ENCODE measurements at regions not wholly inside any gene's neighbourhood (a gene's known extent, or its start where the extent isn't known, plus 50 kb on each side); places are given as distances from the start of the nearest gene placed in this dataset.
A peak's percentile ranks its signal among the peaks of the same experiment; 100 is the strongest.

DNA sequence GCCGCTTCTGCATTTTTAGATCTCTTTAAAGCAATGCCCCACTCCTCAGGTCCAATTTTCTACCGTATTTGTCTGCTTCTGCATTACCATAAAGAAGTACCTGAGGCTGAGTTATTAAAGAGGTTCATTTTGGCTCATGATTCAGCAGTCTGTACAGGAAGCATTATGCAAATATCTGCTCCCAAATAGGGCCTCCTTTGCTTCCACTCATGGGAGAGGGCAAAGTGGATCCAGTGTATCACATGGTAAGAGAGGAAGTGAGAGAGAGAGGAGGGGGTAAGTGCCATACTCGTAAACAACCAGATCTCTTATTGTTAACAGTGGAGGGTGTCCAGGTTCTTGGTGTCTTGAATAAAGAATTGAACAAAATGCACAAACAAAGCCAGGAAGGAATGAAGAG is 316.1 kb upstream of the SEL1L start:
- DNase-seq, result no peak

DNA sequence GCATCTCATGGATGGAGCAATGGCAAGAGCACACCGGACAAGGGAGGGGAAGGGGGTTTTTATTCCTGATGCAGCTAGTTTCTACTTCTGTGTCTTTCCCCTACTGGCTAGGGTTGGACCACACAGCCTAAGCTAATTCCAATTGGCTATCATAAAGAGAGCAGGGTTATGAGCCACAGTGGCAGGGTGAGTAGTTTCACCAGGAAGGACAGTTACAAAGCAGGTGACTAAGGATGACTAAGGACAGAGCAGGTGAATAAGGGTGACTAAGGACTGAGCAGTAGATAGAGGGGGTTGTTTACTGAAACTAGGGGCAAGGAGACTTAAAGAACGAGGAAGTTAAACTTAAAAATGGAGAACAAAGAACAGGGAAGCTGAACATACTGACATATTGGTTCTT is 321.4 kb upstream of the SEL1L start:
- DNase-seq, result no peak

DNA sequence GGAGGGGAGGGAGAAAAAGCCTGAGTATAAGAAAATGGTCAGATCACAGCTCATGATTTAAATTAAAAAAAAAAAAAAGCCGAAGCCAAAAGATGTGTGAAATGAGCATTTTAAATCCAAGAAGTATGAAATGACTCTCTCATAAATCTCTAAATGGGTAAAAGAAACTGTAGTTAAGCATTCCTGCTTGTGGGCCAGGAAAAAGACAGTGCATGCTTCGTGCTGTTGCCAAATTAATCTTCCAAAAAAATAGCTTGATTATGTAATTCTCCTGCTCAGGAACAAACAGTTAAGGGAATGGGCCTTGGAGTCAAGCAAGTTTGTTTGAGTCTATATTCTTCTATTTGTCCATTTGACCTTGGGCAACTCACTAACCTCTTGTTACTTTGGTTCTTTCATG is 325.4 kb upstream of the SEL1L start:
- no peak for DNase-seq

DNA sequence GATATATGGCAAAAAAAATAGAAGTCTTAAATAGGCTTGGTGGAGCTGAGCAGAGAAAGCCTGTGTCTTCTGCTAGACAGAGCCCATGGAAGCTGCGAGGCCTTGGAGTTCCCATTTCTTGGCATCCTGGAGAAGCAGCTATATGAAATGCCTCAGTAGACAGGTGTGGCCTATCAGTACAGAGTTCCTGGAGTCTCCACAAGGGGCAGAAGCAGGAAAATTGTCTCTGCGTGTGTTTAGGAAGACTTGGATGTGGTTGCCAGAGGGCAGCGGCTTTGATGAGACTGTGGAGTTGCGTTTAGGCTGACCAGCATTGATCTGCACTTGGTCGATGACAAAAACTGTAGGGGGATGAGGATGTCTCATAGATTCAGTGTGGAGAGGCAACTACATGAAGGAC is 334.5 kb upstream of the SEL1L start:
- no peak for DNase-seq

DNA sequence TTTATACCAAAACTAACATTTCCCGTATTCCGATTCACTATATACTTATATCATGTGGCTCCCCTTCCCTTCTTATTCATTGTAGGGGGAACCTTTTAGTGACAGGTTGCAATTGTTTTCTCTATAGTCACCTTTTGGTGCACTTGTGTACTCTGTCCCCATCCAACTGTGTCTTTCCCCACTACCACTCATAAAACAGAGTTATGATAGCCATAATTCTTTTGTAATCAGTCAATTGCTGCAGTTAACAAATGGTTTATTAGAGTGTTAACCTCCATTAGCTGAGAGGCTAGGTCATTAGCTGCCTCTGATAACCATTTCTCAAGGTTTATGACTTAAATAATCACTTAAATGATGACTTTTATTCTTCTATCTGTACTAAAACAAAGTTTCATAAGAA is 338.1 kb upstream of the SEL1L start:
- DNase-seq, result no peak

DNA sequence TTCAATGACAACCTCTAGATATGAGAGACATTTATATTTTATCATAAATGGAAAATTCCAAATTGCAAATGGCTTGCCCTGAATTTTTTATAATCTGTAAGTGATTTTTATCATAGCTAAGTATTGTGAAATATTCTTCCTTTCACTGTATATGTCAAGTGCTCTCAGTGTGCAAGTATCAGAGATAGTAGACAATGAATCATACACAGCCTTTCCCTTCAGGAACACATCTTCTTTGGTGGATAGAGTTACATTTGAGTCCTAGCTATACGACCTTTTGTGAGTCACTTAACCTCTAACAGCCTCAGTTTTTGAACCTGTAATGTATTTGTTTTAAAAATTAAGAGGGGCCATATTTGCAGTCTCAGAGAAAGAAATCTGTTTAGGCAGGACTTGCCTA is 350.7 kb upstream of the SEL1L start:
- no peak for DNase-seq

DNA sequence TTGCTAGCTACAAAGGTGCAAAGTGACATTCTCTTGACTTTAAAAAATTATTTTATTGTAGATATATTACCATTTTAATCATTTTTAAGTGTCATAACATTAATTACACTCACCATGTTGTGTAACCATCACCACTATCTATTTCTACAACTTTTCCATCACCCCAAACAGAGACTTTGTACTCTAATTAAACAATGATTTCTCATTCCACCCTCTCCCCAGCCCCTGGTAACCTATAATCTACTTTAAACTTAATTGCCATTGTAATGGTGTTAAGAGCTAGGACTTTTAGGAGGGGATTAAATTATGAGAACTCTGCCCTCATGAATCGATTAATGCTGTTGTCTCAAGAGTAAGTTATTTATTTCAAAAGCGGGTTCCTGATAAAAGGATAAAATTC is 352.9 kb upstream of the SEL1L start:
- DNase-seq, result no peak

DNA sequence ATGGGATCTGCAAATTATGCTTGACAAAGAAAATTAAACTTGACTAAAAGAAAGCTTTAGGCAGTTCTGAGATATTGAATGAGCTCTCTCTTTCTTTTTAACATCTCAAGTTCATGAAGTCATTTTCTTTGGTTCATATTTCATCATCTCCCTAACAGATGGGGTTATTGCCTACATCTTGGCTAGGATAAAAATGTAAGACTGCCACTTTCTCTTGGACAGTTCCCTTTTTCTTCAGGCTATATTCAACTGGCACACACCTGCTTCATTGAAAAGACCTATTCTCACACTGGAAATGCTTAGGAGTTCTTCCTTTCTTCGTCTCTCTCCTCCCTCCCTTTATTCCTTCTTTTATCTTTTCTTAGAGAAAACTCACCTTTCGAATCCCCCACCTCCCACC is 355.9 kb upstream of the SEL1L start:
- no peak for DNase-seq

DNA sequence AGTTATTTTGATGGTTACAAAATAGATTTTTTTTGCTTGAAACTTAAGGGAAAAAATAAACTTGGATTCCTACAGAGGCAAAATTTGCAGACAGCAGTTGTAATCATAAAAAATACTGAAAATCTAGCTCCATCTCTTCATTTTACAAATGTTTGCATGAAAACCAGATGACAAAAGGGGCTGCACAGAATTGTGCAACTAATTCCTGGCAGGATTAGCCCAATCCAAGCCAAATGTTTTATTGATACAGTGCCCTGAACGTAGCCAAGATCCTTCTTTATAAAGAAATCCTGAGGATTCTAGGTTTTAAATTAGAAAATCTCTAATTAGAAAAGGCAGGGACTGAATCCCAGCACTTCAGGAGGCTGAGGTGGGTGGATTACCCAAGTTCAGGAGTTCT is 356.4 kb upstream of the SEL1L start:
- DNase-seq, result no peak

DNA sequence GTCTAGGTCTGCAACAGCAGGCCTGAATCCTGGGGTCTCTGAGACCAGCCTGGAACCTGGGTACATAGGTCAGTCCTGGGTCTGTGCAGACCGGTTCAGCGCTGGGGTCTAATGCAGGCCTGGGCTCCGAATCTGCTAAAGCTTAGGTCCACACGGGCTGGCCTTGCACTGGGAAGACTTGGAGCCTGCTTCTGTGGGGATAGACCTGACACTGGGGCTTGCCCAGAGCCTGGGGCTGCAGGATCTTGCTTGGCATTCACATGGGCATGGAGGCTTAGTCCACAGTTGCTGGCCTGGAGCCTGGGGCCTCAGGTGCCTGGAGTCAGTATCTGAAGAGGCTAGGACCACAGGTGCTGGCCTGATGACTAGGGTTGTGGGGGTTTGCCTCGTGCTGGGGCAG is 369.8 kb upstream of the SEL1L start:
- DNase-seq, result no peak

DNA sequence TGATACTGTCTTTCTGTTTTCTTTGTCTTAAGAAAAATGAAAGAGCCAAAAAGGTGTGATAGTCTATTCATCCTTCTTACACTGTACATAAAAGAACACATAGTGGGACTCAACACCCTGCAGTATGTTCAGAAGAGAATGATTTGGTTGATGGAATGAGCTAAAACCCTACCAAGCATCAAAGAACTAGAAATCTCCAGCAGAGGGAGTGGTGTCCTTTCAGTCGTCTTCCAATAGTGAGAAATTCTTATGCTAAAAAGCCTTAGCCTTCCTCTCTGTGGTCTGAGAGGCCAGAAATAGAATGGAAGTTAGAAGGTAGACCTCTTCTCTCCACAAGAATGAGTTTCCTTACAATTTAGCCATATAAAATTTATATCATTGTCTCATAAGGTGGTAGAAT is 393.4 kb upstream of the SEL1L start:
- no peak for DNase-seq

DNA sequence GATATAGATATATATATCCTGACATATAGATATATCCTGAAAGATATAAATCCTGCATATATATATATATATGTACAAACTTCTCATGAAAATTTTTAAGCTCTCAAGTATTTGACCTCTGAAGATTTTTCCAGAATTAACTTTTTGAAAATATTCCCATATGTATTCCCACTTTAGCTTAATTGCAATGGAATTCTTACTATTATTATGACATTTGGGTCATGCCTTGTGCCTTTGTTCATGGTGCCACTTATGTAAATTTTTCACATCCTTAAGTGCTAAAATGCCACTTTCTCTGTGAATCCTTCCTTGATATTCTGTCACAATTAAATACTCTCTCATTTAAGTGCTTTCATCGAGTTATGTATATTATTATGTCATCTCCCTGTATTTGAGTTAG is 398.2 kb upstream of the SEL1L start:
- DNase-seq, result no peak

DNA sequence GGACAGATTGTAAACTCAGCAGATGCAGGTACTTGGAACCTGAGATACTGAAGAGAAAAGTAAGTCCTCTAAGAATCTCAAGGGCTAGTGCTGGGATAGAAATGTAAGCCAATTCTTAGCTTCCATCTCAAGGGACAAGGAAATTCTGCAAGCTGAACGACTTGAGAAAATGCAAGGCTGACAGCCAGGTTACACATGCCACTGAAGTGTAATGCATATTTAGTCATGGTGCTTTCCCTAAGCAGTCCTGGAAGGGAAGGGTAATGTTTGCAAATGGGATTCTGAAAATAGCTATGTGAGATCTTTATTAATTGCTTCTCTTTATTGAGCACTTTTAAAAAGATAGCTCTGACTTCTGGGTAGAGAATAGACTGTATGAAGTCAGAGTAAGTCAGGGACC is 402.7 kb upstream of the SEL1L start:
- DNase-seq, result no peak

DNA sequence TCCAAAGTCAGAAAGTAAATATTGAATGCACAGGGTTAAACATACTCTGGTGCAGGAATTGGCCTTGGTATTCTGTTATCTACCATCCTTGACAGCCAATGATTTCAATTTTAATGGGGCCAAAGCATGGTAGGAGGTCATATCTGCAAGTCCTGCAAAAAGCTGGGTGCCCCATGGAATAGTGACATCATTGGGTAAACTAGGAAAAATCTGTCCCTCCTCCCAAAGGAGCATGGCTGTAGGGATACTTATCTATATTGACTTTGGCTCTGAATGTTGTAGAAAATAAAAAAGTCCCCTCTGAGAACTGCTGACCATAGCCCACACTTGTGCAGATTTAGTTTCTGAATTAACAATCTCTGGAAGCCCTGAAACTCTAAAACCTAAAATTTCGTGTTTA is 403.2 kb upstream of the SEL1L start:
- no peak for DNase-seq

DNA sequence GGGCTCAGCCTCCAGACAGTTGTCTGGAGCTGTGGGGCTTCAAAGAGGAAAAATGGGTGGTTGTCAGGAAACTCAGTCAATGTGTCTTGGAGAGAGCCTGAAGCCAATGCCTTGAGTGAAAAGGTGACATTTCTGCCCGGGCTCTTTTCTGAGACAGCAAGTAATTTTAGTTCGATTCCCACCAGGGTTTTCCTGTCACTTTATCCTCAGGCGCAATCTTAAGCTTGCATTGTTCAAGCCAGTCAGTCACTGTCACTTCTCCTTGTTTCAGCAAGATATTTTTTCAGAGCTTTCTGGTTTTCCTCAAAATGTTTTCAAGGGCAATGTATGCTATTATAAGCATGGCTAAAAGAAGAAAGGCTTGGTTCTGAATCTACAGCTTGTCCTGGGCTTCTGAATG is 404.7 kb upstream of the SEL1L start:
- no peak for DNase-seq

DNA sequence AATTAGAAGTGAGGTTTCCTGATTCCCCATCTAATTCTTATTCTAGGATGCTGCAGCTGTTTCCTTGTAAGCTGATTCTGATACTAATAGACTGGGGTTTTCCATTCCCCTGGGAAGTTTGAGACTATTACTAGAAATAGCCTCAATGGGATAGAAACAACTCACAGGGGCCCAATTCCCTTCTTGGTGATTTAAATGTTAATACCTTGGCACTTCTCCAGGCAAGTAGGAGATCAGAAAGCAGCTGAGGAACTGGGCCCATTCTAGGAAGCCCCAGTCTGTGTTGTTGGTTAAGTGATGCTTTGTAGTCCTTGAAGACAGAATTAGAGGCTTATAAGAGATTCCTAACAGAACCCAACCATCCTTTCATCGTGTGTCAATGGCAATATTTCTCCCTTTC is 407.0 kb upstream of the SEL1L start:
- no peak for DNase-seq

DNA sequence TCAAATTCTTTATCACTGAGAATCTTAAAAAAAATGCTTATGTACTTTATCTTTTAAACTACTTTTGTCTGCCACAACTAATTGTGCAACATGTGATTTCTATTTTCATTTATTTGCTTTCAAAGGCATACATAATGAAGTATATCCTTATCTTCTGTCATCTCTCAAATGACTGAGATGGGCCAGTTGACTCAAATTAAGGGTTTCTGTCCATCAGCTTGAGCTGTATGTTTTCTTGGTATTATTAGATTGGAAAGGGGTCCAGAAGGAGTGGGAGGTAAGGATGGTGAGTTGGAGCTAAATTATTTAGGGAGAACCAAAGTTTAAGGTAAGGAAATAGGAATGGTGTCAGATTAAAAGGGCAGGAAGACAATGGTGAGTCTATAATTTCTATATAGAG is 408.4 kb upstream of the SEL1L start:
- no peak for DNase-seq

DNA sequence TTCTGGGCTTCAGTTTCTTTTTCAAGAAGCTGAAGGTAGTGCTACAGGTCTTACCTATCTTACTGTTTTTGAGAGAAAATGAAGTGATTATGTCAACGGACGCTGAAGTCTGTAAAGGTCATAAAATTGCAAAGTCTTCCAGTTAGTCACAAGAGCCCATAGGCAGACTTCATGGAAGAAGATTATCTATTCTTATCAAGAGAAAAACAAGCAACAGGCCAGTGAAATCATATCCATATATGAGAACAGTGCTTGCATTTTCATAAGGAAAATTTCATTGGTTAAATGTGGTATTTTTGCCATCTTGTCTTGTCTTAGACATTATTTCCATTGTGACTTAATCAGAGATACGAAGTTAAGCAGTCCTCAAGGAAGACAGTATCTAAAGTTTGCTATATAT is 412.7 kb upstream of the SEL1L start:
- no peak for DNase-seq

DNA sequence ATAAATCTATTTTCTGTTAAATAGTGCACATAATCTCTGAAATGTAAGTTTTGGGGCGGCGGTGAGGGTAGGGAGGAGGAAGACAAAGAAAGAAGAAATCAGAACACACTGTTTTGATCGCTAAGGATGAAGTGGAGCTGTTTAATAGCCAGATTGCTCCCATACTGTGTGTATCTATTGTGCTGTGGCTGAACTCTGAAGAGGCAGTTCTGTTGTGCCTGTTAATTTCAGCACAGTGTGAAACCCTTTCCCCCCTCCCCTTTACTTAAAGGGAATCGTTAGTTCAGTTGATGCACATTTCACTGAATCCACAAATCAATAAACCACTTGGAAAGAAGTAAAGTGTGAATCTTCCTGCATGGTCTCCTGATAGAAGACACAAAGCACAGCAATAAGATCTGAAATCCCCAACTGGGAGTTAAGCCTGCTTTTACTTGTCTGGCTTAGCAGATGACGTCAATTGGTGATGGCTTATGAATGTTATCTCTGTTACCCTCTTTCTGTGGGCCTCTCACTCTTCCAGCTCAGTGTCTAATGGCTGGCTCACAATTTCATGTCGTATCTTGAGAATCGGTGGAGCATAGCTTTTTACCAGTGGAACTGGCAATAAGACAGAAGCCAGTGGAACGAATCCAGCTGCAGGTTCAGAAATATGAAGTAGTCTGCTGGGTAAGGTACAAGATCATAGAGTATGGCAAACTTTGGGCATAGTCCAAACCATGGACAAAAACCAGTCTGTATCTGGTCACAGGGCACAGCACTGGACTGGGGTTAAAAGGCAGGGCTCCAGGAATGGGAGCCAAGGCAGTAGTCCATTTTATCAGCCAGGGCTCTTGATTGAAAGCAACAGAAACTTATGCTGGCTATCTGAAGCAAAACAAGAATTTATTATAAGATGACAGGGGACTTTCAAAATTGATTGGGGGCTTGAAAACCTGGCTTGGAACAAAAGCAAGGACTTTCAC is 413.5 kb upstream of the SEL1L start:
- DNase-seq, result peak; percentile 23

DNA sequence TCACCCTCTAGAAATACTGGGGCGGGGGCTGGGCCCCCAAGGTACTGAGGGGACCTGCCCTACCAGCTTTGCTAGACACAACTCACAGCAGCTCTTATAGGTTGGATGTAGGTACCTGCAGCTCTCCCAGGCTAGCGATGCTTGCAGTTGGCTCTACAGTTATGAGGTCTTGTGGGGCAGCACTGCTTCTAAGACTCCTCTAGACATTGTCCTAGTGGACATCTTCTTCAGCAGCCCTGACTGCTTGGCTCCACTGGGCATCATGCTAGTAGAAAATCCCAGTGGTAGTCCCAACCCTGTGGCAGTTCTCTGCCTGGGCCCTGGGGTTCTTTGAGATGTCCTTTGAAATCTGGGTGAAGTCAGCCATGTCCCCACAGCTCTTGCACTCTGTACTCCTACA is 419.3 kb upstream of the SEL1L start:
- DNase-seq, result no peak

DNA sequence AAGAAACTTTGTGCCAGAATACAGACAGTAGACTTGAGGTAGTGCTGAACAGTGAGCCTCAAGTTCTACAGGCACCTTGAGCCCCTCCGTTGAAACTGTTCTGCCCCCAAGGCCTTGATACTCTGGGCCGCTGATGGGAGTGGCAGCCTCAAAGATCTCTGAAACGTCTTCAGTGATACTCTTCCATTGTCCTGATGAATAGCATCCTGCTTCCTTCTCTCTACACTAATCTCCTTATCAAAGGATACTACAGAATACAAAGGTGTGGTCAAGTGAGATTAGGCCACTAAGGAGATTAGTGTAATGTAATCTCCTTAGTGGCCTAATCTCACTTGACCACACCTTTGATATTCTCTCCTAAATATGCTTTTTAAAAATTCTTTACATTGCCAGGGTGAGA is 419.8 kb upstream of the SEL1L start:
- DNase-seq, result no peak

DNA sequence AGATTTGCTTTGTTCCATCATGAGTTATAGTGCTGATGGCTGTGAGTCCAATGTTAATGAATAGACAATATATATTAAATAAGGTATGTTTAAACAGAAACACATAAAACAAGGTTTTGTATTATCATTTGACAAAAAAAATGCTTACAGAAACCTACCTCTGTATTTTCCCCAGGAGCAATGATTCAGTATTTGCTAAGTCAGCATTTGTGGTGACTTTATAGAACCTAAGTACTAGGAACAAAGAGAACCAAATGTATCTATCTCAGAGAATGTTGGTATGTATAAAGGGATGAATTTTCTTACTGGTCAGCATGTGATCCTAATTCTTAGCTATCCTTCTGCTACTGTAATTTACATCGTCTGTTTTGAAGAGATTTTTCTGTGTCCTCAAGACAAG is 421.5 kb upstream of the SEL1L start:
- no peak for DNase-seq

DNA sequence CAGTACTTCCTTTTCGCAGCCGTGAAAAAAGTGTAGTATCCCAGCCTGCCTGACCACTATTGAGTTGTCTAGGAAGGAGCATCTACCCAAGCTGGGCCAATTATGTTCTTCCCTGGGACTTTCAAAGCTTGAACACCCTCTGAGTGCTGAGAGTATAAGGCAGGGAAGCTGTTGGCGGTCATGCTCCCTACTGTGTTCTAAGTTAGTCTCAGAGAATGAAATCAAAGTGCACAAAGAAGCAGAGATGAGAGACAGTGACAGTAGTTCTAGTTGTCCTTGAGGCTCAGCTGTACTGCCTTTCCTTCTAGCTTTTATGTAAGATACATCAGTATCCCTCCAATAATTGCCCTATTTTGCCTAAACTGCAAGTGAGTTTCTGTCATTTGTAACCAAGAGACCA is 427.1 kb upstream of the SEL1L start:
- no peak for DNase-seq

DNA sequence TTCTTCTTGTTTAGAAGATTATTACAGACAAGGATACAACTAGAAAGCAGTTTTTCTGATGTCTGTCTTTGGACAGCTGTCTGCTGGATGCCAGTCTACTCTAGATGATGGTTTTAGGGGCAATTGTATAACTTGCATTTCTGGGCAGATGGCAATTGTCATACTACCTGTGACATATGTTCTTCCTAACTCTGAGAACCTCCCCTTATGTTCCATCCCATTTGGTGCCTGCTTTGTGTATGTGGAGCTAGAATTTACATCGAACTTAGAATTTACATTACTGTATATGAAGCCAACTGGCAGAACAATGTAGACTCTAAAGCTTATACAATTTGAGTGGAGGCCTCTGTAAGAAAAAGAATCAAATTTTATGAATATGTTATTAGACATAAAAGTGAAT is 430.2 kb upstream of the SEL1L start:
- peak; percentile 77 for DNase-seq

DNA sequence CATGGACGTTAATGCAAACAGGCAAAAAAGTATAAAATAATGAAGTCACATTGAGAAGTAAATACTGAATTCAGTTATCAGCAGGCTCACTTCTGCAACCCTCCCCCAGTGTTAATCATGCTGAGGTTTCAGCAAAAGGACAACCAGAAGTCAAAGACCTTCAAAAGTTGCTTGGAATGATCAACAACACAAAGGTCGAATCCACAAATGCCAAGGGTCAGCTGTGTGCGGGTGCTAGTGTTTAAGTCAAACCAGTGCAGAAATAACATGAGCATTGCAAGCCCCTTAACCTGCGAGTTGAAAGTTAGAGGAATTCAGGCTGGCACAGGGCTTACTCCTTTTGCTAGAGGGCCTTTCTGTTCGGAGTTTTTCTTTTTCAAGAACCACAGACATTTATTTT is 436.7 kb upstream of the SEL1L start:
- DNase-seq, result no peak
